A549 (cell line): ENCODE measurements at regions not wholly inside any gene's neighbourhood (a gene's known extent, or its start where the extent isn't known, plus 50 kb on each side); places are given as distances from the start of the nearest gene placed in this dataset.
"Not testable (repeated sequence)": the region's sequence is repeated elsewhere in the genome, so short reads cannot be mapped to it uniquely, and the experiment has no call there.

ENCODE experiments used
- ATAC-seq, 2 experiments: fragments of 200-7000 bp in 1 of 2; fragments of >200 bp in 1 of 2; cut with Nextera tagmentation in 1 of 2; cut with Tn5 transposase in 1 of 2; 3 replicates each; pipeline versions ENCODE4 v1.8.0 to v1.9.1; 2018 to 2020; ENCODE audit warnings: mild to moderate bottlenecking in 1 of 2, moderate library complexity in 1 of 2
- CTCF ChIA-PET: fragments of 300-600 bp; sonication (Branson Sonifier 250); formaldehyde crosslinking; extraction: SDS; loops from one replicate; lab custom pipeline; 2021; ENCODE audit warnings: antibody characterized with exemption, inconsistent platforms; lab: Yijun Ruan, JAX
- POLR2A ChIA-PET: fragments of 350-600 bp; formaldehyde crosslinking; extraction: SDS; loops from one replicate; lab custom pipeline; 2021; ENCODE audit warnings: antibody characterized with exemption, inconsistent platforms; lab: Yijun Ruan, JAX
- DNase-seq, 2 experiments: peaks; one replicate each; pipeline versions ENCODE4 v3.0.0 to v3.0.0-alpha.2; 2011 to 2016; ENCODE audit warnings: low read depth in 1 of 2, low spot score in 1 of 2
- FAIRE-seq: peaks from 2 replicates; lab custom pipeline; 2011; peaks lifted over from hg19 to GRCh38; lab: Jason Lieb, UNC
- H3K27ac ChIP-seq, 2 experiments: fragments of >200 bp; sonication (Bioruptor Twin); formaldehyde crosslinking; 3 replicates each; pipeline ENCODE4 v1.5.1; 2016 to 2017
- H3K4me1 ChIP-seq: fragments of >200 bp; sonication (Bioruptor Twin); formaldehyde crosslinking; 3 replicates; pipeline ENCODE4 v1.6.1; 2016
- H3K4me2 ChIP-seq: fragments of >200 bp; sonication (Bioruptor Twin); formaldehyde crosslinking; 3 replicates; pipeline ENCODE4 v1.6.1; 2016
- H3K4me3 ChIP-seq: fragments of >200 bp; sonication (Bioruptor Twin); formaldehyde crosslinking; 3 replicates; pipeline ENCODE4 v1.5.1; 2016
- H3K9me3 ChIP-seq: fragments of >200 bp; sonication (Bioruptor Twin); formaldehyde crosslinking; 3 replicates; pipeline ENCODE4 v1.6.1; 2016
- CEBPB ChIP-seq, 2 experiments: fragments of >200 bp in 1 of 2; sonication (Bioruptor Twin) in 1 of 2; formaldehyde crosslinking in 1 of 2; IDR thresholded peaks; 2 replicates each; pipeline ENCODE4 v1.6.1; 2012 to 2016
- HMGXB4 ChIP-seq: fragments of 250-450 bp; sonication (Bioruptor Pico); IDR thresholded peaks from 2 replicates; pipeline ENCODE4 v1.5.0; 2021; ENCODE audit warnings: mild to moderate bottlenecking, moderate library complexity, borderline replicate concordance
- HOXB13 ChIP-seq: fragments of 250-450 bp; sonication (Bioruptor Pico); IDR thresholded peaks from 2 replicates; pipeline ENCODE4 v1.5.0; 2020; ENCODE audit warnings: low read depth, mild to moderate bottlenecking, moderate library complexity
- KDM5A ChIP-seq: fragments of 200-600 bp; sonication (generic); IDR thresholded peaks from 2 replicates; pipeline ENCODE4 v1.6.1; 2016; ENCODE audit warnings: antibody characterized with exemption, mild to moderate bottlenecking
- MAFK ChIP-seq: fragments of 450-650 bp; IDR thresholded peaks from 2 replicates; pipeline ENCODE4 v1.6.1; 2014; ENCODE audit not compliant: partially characterized antibody
- MAZ ChIP-seq: fragments of 150-350 bp; IDR thresholded peaks from 2 replicates; pipeline ENCODE4 v1.6.1; 2014; ENCODE audit warnings: antibody characterized with exemption, low read depth, low read length, borderline replicate concordance
- MYC ChIP-seq: IDR thresholded peaks from 2 replicates; pipeline ENCODE4 v1.6.1; 2012; ENCODE audit warnings: mild to moderate bottlenecking, inconsistent platforms, low read length, improper control_type of control experiment, borderline replicate concordance
- REST ChIP-seq: fragments of 200-600 bp; sonication (generic); IDR thresholded peaks from 2 replicates; pipeline ENCODE4 v1.6.1; 2016; ENCODE audit warnings: antibody characterized with exemption, mild to moderate bottlenecking, moderate library complexity
- SMC3 ChIP-seq: fragments of >200 bp; sonication (Bioruptor Twin); formaldehyde crosslinking; IDR thresholded peaks from 3 replicates; pipeline ENCODE4 v1.6.1; 2018; ENCODE audit warnings: inconsistent platforms
- TP53 ChIP-seq: fragments of 250-450 bp; sonication (Bioruptor Pico); IDR thresholded peaks from 2 replicates; pipeline ENCODE4 v1.5.0; 2021; ENCODE audit warnings: mild to moderate bottlenecking, moderate library complexity
- ZC3H11A ChIP-seq: fragments of 450-650 bp; IDR thresholded peaks from 2 replicates; pipeline ENCODE4 v1.6.1; 2014; ENCODE audit warnings: antibody characterized with exemption, mild to moderate bottlenecking
- ZNF302 ChIP-seq: fragments of 250-450 bp; sonication (Bioruptor Pico); IDR thresholded peaks from 2 replicates; pipeline ENCODE4 v1.9.0; 2021; ENCODE audit warnings: inconsistent platforms, mild to moderate bottlenecking, moderate library complexity
- WGBS: methylation state at CpG from one replicate; pipeline ENCODE4 v1.1.6; 2017; ENCODE audit errors: missing lambda C conversion rate; 5-methylcytosine and 5-hydroxymethylcytosine counted together
- TF ChIP-seq, protein P1 (sequence below): IDR thresholded peaks from 2 replicates; pipeline ENCODE4 v1.6.1; 2012

DNA sequence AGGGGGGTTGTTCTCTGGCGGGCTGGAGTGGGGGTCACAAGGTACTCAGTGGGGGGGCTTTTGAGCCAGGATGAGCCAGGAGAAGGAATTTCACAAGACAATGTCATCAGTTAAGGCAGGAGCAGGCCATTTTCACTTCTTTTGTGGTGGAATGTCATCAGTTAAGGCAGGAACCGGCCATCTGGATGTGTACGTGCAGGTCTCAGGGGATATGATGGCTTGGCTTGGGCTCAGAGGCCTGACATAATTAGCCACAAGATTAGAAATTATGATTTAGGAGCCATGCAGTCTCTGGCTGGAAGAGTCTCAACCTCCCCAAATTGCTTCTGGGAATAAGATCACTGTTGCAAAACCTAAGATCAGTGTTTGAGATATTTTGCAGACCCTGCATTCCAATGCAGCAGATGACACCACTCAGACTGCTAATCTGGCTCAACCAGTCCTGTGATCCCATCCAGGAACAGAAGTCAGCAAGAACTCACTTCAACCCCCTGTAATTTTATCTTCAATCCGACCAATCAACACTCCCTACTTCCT lies 84.4 kb upstream of the MSH6 start:
- 56% methylated on average over 4 of the region's 4 CpGs for WGBS
- POLR2A ChIA-PET, H3K4me1 ChIP-seq, FAIRE-seq, CTCF ChIA-PET, ATAC-seq, H3K27ac ChIP-seq, H3K4me3 ChIP-seq, DNase-seq, H3K9me3 ChIP-seq, H3K4me2 ChIP-seq: not testable (repeated sequence)

DNA sequence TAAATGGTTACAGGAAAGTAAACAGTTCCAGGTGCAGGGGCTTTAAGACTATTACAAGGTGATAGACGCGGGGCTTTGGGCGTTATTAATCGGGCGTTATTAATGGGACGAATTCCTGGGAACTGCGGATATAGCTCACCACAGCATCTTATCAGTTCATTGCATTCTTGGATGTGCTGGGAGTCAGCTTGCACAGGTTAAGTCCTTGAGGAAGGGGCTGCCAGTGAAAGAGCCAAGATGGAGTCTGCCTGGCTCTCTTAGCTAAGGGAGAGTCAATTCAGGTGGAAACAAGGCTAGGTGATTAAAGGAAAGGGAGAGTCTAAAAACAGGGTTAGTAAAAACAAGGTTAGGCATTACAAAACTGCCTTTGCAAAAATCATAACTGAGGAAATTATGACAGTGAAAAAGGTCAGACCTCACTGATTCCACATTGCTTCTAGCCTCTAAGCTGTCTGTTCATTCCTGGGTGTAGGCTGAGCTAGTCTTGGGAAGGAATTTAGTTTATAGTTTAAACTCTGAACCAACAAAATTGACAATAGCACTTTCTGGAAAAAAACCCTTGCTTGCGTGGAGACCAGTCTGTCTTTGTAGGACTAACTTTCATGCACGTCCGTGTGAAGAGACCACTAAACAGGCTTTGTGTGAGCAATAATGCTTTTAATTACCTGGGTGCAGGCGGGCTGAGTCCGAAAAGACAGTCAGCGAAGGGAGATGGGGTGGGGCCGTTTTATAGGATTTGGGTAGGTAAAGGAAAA lies 85.1 kb upstream of the MSH6 start:
- H3K9me3 ChIP-seq, FAIRE-seq, DNase-seq, H3K4me3 ChIP-seq, H3K4me1 ChIP-seq, H3K27ac ChIP-seq, CTCF ChIA-PET, POLR2A ChIA-PET, ATAC-seq, H3K4me2 ChIP-seq: not testable (repeated sequence)
- WGBS: 85% methylated on average over 14 of the region's 14 CpGs

DNA sequence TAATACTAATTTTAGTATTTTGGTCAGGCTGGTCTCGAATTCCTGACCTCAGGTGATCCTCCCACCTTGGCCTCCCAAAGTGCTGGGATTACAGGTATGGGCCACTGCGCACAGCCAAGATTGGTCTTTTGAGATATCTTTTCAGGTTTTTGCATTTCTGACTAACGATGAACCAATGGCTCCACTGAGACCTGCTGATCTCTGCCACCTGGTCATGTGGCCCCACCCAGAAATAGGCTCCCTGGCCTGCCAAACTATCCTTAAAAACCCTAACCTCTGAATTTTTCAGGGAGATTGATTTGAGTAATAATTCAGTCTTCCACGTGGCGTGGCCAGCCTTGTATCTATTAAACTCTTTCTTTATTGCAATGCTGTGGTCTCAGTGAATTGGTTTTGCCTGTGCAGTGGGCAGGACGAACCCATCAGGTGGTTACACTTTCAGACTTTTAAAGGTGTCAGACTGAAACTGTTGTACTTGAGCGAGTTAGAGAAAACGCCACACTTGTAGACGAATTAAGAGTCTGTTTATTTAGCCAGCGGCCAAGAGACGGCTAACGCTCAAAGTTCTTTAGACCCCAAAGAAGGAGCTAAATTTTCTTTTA lies 85.8 kb upstream of the MSH6 start:
- no peaks in the 10 kb centered on the region for H3K9me3 ChIP-seq
- H3K4me3 ChIP-seq: no peak overlapping the region
- WGBS: 58% methylated on average over 12 of the region's 12 CpGs
- FAIRE-seq (no peak), DNase-seq (no peak), ATAC-seq (no peak)
- CTCF ChIA-PET: no interaction called here
- POLR2A ChIA-PET: no interaction called here
- H3K4me1 ChIP-seq: no peaks in the 10 kb centered on the region
- H3K4me2 ChIP-seq: no peak overlapping the region
- no peak overlapping the region for H3K27ac ChIP-seq
- TF ChIP-seq HOXB13 (CRISPR knock-in tag): no peak
- no peak for TF ChIP-seq MAZ
- no peak for TF ChIP-seq REST
- TF ChIP-seq ZC3H11A: no peak

- ChIA-PET POLR2A (no interaction called here), CTCF (interaction anchor here (1.5 kb wide), 1 partner anchor 71 kb away, joined by 8 read pairs; no protein-coding TSS in a partner anchor)
- H3K4me3 ChIP-seq: no peak overlapping the region
- H3K4me1 ChIP-seq: no peaks in the 10 kb centered on the region
- no peak overlapping the region for H3K4me2 ChIP-seq
- no peak overlapping the region for H3K27ac ChIP-seq
- no peaks in the 10 kb centered on the region for H3K9me3 ChIP-seq
- TF ChIP-seq KDM5A (no peak), TP53 (no peak), SMC3 (no peak), MAFK (no peak), ZNF302 (no peak)
- no peak for ATAC-seq
- DNase-seq: no peak
- WGBS: 86% methylated on average over 1 of the region's 1 CpG
- no peak for FAIRE-seq
Observed at GRCh38 chr2:47696478-47696831, 86.5 kb upstream of the MSH6 start.

- 66% methylated on average over 12 of the region's 12 CpGs for WGBS
- ATAC-seq (no peak), FAIRE-seq (no peak), DNase-seq (no peak)
- no peak overlapping the region for H3K4me3 ChIP-seq
- H3K4me2 ChIP-seq: no peak overlapping the region
- no peaks in the 10 kb centered on the region for H3K4me1 ChIP-seq
- H3K9me3 ChIP-seq: no peaks in the 10 kb centered on the region
- no peak overlapping the region for H3K27ac ChIP-seq
- TF ChIP-seq HOXB13 (CRISPR knock-in tag): no peak
- no peak for TF ChIP-seq HMGXB4
- no peak for TF ChIP-seq MYC
- TF ChIP-seq, protein P1, sequence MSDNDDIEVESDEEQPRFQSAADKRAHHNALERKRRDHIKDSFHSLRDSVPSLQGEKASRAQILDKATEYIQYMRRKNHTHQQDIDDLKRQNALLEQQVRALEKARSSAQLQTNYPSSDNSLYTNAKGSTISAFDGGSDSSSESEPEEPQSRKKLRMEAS: no peak
- TF ChIP-seq CEBPB (IDR thresholded peaks at IDR 0.05): no peak
- TF ChIP-seq, all 56 proteins: peak for 0
- CTCF ChIA-PET: interaction anchor here (1.5 to 1.6 kb wide), 2 partner anchors 72 to 258 kb away, joined by 3 to 8 read pairs; no protein-coding TSS in a partner anchor
- POLR2A ChIA-PET: no interaction called here
Observed at GRCh38 chr2:47695800-47696477, 87.0 kb upstream of the MSH6 start.

DNA sequence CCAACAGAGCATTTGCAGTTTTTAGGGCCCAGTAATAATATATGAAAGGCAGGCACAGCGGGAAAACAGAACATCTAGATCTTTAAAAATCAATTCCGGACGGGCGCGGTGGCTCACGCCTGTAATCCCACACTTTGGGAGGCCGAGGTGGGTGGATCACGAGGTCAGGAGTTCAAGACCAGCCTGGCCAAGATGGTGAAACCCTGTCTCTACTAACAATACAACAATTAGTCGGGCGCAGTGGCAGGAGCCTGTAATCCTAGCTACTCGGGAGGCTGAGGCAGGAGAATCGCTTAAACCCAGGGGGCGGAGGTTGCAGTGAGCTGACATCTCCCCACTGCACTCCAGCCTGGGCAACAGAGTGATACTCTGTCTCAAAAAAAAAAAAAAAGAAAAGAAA lies 88.5 kb upstream of the MSH6 start:
- 77% methylated on average over 13 of the region's 13 CpGs for WGBS
- H3K4me3 ChIP-seq, ATAC-seq, H3K27ac ChIP-seq, H3K4me2 ChIP-seq, H3K4me1 ChIP-seq, POLR2A ChIA-PET, H3K9me3 ChIP-seq, DNase-seq, FAIRE-seq: not testable (repeated sequence)
- CTCF ChIA-PET: interaction anchor here (0.7 to 1.5 kb wide), 2 partner anchors 14 to 42 kb away, joined by 3 read pairs; no protein-coding TSS in a partner anchor
